ENCODE measurements at regions not wholly inside any gene's neighbourhood (a gene's known extent, or its start where the extent isn't known, plus 50 kb on each side); places are given as distances from the start of the nearest gene placed in this dataset.

GRCh38 chr6:80480421-80481157 is 374.1 kb downstream of the BCKDHB start:
- TF ChIP-seq CTCF (IDR thresholded peaks at IDR 0.05; ENCODE audit: unreplicated experiment) = no peak
- no peak for DNase-seq (ENCODE audit: unreplicated experiment)
- Mint-ChIP-seq H3K4me1 (ENCODE audit: insufficient read depth, unreplicated experiment) (peaks cover 6% of the 10 kb centered on the region), H3K27ac (ENCODE audit: low read depth, unreplicated experiment) (no peak overlapping the region), H3K9me3 (ENCODE audit: unreplicated experiment) (no peaks in the 10 kb centered on the region), H3K4me3 (ENCODE audit: unreplicated experiment) (no peak overlapping the region), H3K36me3 (ENCODE audit: insufficient read depth, unreplicated experiment) (peaks cover 7% of the 10 kb centered on the region), H3K27me3 (ENCODE audit: insufficient read depth, unreplicated experiment) (no peaks in the 10 kb centered on the region)
- intact Hi-C loops (cut with micrococcal nuclease) = no loop called here
- CTCF ChIA-PET = no interaction called here
- no TSS peak for BruUV-seq (replicated peaks)
- POLR2A ChIA-PET = no interaction called here

DNA sequence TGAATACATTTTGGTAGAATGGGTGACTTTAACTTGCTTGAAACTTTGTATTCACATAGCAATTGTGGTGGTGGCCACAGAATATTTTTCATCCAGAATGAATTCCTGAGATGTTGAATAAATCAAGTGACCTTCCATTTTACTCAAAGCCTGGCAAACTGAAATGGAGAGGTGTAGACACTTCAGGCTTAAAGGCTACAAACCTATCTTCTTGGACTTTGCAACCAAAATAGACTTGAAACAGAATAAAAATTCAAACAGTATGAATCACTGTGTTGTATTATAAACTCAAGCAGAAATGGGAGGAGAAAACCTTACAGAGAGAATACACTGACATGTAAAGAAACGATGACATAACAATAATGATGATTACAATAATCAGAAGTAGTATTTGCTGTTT is 371.6 kb downstream of the BCKDHB start:
- ChIA-PET CTCF (interaction anchor here (1.3 kb wide), 1 partner anchor 264 kb away, joined by 3 read pairs; no protein-coding TSS in a partner anchor), POLR2A (interaction anchor here (0.6 kb wide), 1 partner anchor 28 kb away, joined by 3 read pairs; no protein-coding TSS in a partner anchor)
- H3K27me3 Mint-ChIP-seq (ENCODE audit: insufficient read depth, unreplicated experiment) = no peaks in the 10 kb centered on the region
- no TSS peak for BruUV-seq (replicated peaks)
- no peak for DNase-seq (ENCODE audit: unreplicated experiment)
- no peak overlapping the region for H3K27ac Mint-ChIP-seq (ENCODE audit: low read depth, unreplicated experiment)
- H3K9me3 Mint-ChIP-seq (ENCODE audit: unreplicated experiment) = no peaks in the 10 kb centered on the region
- H3K36me3 Mint-ChIP-seq (ENCODE audit: insufficient read depth, unreplicated experiment) = no peaks in the 10 kb centered on the region
- H3K4me1 Mint-ChIP-seq (ENCODE audit: insufficient read depth, unreplicated experiment) = peaks cover 6% of the 10 kb centered on the region
- no peak for TF ChIP-seq CTCF (IDR thresholded peaks at IDR 0.05; ENCODE audit: unreplicated experiment)
- H3K4me3 Mint-ChIP-seq (ENCODE audit: unreplicated experiment) = no peak overlapping the region
- intact Hi-C loops (cut with micrococcal nuclease) = loop anchor here (10.0 kb wide), 1 partner anchor 143 kb away; no protein-coding TSS in a partner anchor

DNA sequence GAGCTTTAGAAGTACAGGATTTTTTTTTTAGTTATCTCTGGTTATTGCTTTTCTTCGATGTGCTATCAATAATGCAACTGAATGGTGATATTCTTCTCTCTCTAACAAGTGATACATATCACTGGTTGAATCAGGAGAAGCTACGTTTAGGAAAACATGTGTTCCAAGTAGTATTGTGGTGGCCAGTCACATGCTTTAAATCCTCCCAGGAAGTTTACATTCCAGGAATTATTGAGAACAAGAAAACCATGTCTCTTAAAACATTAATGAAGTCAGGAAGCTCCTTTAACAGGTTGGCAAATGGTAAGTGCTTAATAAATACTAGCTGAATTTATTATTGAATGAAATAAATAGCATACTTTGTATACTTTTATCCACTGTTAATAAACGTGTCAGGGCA is 371.1 kb downstream of the BCKDHB start:
- POLR2A ChIA-PET = interaction anchor here (0.6 kb wide), 1 partner anchor 29 kb away, joined by 3 read pairs; no protein-coding TSS in a partner anchor
- no peak for DNase-seq (ENCODE audit: unreplicated experiment)
- no peak for TF ChIP-seq CTCF (IDR thresholded peaks at IDR 0.05; ENCODE audit: unreplicated experiment)
- no peaks in the 10 kb centered on the region for H3K36me3 Mint-ChIP-seq (ENCODE audit: insufficient read depth, unreplicated experiment)
- no peaks in the 10 kb centered on the region for H3K9me3 Mint-ChIP-seq (ENCODE audit: unreplicated experiment)
- H3K4me3 Mint-ChIP-seq (ENCODE audit: unreplicated experiment) = no peak overlapping the region
- CTCF ChIA-PET = interaction anchor here (0.9 to 1.3 kb wide), 2 partner anchors 10 to 263 kb away, joined by 3 read pairs; no protein-coding TSS in a partner anchor
- no peak overlapping the region for H3K27ac Mint-ChIP-seq (ENCODE audit: low read depth, unreplicated experiment)
- no peaks in the 10 kb centered on the region for H3K27me3 Mint-ChIP-seq (ENCODE audit: insufficient read depth, unreplicated experiment)
- no TSS peak for BruUV-seq (replicated peaks)
- intact Hi-C loops (cut with micrococcal nuclease) = loop anchor here (10.0 kb wide), 1 partner anchor 143 kb away; no protein-coding TSS in a partner anchor
- H3K4me1 Mint-ChIP-seq (ENCODE audit: insufficient read depth, unreplicated experiment) = peaks cover 6% of the 10 kb centered on the region

DNA sequence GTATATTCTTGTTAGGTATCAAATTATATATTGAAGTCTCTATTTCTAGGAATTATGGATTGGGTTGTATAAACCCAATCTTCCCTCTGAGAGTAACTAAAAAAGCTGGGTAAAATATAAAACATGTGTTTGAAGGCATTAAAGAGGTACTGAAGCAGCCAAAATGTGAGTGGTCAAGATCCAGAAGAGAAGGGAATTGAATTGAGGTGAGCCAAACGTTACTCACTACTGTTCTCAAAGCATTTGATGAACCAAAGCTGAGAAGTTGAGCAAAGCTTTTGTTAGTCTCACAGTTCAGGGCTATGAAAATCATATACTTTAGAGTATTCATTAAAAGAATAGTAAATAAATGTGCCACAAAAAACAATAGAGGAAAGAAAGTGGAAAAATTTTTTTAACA is 365.8 kb downstream of the BCKDHB start:
- DNase-seq (ENCODE audit: unreplicated experiment) = no peak
- Mint-ChIP-seq H3K4me3 (ENCODE audit: unreplicated experiment) (no peak overlapping the region), H3K27ac (ENCODE audit: low read depth, unreplicated experiment) (no peak overlapping the region), H3K4me1 (ENCODE audit: insufficient read depth, unreplicated experiment) (no peaks in the 10 kb centered on the region), H3K36me3 (ENCODE audit: insufficient read depth, unreplicated experiment) (no peaks in the 10 kb centered on the region), H3K9me3 (ENCODE audit: unreplicated experiment) (no peaks in the 10 kb centered on the region), H3K27me3 (ENCODE audit: insufficient read depth, unreplicated experiment) (no peaks in the 10 kb centered on the region)
- CTCF ChIA-PET = no interaction called here
- intact Hi-C loops (cut with micrococcal nuclease) = loop anchor here (10.0 kb wide), 1 partner anchor 137 kb away; no protein-coding TSS in a partner anchor
- BruUV-seq (replicated peaks) = no TSS peak
- no peak for TF ChIP-seq CTCF (IDR thresholded peaks at IDR 0.05; ENCODE audit: unreplicated experiment)
- POLR2A ChIA-PET = no interaction called here

Data from MCF 10A (cell line).